ENCODE measurements at regions not wholly inside any gene's neighbourhood (a gene's known extent, or its start where the extent isn't known, plus 50 kb on each side); places are given as distances from the start of the nearest gene placed in this dataset.

- intact Hi-C loops (cut with DNase I): no loop called here
- DNase-seq: no peak
- no peak for TF ChIP-seq POLR2A (IDR thresholded peaks at IDR 0.05)
- no peak for TF ChIP-seq CTCF (IDR thresholded peaks at IDR 0.05)
- Histone ChIP-seq H3K9me3 (replicated peaks in 1 of 3) (no peaks in the 10 kb centered on the region), H3K4me1 (replicated peaks in 1 of 2) (peaks cover 0 to 12% of the 10 kb centered on the region in 2 donors), H3K4me3 (no peak overlapping the region), H3K36me3 (replicated peaks in 1 of 2) (no peaks in the 10 kb centered on the region), H3K27me3 (no peaks in the 10 kb centered on the region), H3K27ac (no peak overlapping the region)
- WGBS, 4 donors: 76 to 87% (median 82%) methylated on average over 5 of the region's 5 CpGs
Observed at GRCh38 chr1:201632364-201632952, 93.5 kb downstream of the NAV1 start.

- intact Hi-C loops (cut with DNase I): no loop called here
- TF ChIP-seq CTCF (IDR thresholded peaks at IDR 0.05) (no peak), POLR2A (IDR thresholded peaks at IDR 0.05) (no peak)
Observed at GRCh38 chr1:201633297-201633696, 94.4 kb downstream of the NAV1 start.

GRCh38 chr1:201633811-201634210 is 94.9 kb downstream of the NAV1 start:
- WGBS, 4 donors: 70 to 79% (median 71%) methylated on average over 5 of the region's 5 CpGs
- intact Hi-C loops (cut with DNase I): no loop called here
- Histone ChIP-seq H3K27me3 (no peaks in the 10 kb centered on the region), H3K4me1 (replicated peaks in 1 of 2) (peaks cover 0 to 12% of the 10 kb centered on the region in 2 donors), H3K4me3 (no peak overlapping the region), H3K9me3 (replicated peaks in 1 of 3) (no peaks in the 10 kb centered on the region), H3K27ac (no peak overlapping the region), H3K36me3 (replicated peaks in 1 of 2) (no peaks in the 10 kb centered on the region)
- TF ChIP-seq CTCF (IDR thresholded peaks at IDR 0.05) (no peak), POLR2A (IDR thresholded peaks at IDR 0.05) (no peak)
- no peak for DNase-seq

More at GRCh38 chr1:201633297-201633696, 94.4 kb downstream of the NAV1 start:
- Histone ChIP-seq H3K36me3 (replicated peaks in 1 of 2) (no peaks in the 10 kb centered on the region), H3K9me3 (replicated peaks in 1 of 3) (no peaks in the 10 kb centered on the region), H3K4me3 (no peak overlapping the region), H3K27ac (no peak overlapping the region), H3K27me3 (no peaks in the 10 kb centered on the region), H3K4me1 (replicated peaks in 1 of 2) (peaks cover 0 to 12% of the 10 kb centered on the region in 2 donors)
- no peak for DNase-seq
- 69 to 94% (median 82%) methylated on average over 2 of the region's 2 CpGs for WGBS, 4 donors

- H3K36me3 ChIP-seq (replicated peaks in 1 of 2): no peaks in the 10 kb centered on the region
- TF ChIP-seq CTCF (IDR thresholded peaks at IDR 0.05): no peak
- TF ChIP-seq POLR2A (IDR thresholded peaks at IDR 0.05): no peak
- 54 to 62% (median 60%) methylated on average over 2 of the region's 2 CpGs for WGBS, 4 donors
- no peak overlapping the region for H3K4me3 ChIP-seq
- intact Hi-C loops (cut with DNase I): no loop called here
- H3K27me3 ChIP-seq: no peaks in the 10 kb centered on the region
- no peaks in the 10 kb centered on the region for H3K9me3 ChIP-seq (replicated peaks in 1 of 3)
- peaks cover 0 to 12% of the 10 kb centered on the region in 2 donors for H3K4me1 ChIP-seq (replicated peaks in 1 of 2)
- no peak for DNase-seq
- no peak overlapping the region for H3K27ac ChIP-seq
Observed at GRCh38 chr1:201634261-201634660, 95.3 kb downstream of the NAV1 start.
